Superior temporal gyrus (tissue), 1 donor: ENCODE measurements at regions not wholly inside any gene's neighbourhood (a gene's known extent, or its start where the extent isn't known, plus 50 kb on each side); places are given as distances from the start of the nearest gene placed in this dataset.
"Not testable (repeated sequence)": the region's sequence is repeated elsewhere in the genome, so short reads cannot be mapped to it uniquely, and the experiment has no call there.

Experiments used
- DNase-seq: peaks from one replicate; pipeline ENCODE4 v3.0.0-alpha.2; 2016; ENCODE audit errors: extremely low spot score

- DNase-seq: no peak
Measured at GRCh38 chr1:5150191-5150590, 495.8 kb downstream of the AJAP1 start.

DNA sequence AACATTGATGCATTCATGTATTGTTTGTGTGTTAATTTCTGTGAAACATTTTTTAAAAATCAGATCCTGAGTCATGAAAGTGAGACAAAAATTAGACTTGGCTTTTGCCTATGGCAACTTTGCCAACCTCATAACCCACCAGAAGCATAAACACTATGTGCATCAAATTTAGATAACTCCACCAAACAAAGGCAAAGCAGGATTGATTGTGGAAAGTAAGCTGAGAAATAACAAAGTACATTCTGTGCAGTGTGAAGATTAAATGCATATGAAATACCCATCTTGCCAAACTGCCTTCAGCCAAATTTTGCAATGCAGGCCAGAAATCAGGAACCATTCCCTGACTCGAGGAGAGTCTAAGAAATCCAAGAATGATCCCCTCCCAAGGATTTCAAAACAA, 493.4 kb downstream of the AJAP1 start:
- DNase-seq: peak; percentile 33

- DNase-seq: no peak
Measured at GRCh38 chr1:5142389-5142788, 488.0 kb downstream of the AJAP1 start.

DNA sequence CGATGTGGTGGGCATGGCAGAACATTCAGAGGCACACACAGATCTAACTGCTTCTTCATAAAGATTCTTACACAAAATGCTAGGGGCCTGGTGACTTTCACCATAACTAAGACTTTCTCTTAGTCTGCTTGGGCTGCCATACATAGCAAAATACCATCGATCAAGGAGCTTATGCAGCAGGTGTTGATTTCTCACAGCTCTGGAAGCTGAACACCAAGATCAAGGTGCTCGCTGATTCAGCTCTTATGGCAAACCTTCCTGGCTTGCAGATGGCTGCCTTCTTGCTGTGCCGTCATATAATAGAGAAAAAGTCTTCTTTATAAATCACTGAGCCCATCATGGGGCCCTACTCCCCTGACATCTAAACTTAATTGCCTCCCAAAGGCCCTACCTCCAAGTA, 487.3 kb downstream of the AJAP1 start:
- no peak for DNase-seq

DNA sequence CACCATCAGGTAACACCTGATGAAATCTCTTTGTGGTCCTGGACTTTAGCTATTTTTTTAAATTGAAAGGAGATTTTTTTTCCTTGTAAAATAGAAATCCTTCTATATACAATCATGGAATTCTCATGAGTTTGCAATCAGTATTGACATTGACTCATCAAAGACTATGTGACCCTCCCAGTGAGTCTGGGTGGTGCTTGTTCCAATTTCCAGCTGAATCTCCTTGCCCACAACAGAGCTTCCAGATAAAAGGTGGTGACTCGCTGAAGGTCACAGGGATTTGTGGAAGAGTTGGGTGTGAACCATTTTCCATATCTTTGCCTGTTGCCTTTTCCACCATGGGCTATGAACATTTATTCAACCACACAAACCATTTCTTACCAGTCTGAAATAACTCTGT, 486.6 kb downstream of the AJAP1 start:
- DNase-seq: no peak

GRCh38 chr1:5140136-5140535, 485.7 kb downstream of the AJAP1 start:
- no peak for DNase-seq

DNA sequence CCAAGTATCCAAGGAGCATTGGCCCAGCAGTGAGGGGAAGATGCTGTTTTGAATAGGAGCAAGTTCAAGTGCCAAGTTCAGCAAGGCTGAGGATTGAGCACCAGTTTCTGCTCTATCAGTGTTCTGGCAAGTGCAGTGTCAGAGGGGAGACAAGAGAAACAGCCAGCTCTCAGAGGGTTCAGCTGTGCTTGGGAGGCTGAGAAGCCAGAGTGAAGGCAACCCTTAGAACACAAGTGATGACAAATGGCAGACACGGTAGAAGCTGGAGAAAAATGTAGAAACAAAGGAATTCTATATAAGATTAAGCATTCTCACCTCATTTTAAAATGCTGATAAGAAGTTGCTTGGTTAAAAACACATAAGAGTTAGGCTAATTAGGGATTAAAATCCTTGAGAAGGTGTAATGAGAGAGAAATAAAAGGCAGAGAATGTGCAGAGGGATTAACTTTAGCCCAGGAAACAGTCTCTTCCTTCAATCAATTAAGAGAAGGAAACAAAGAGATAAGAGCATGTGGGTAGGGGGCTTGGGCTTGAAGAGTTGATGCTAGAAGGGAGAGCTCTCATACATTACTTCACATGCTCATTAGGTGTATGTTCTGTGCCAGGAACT, 475.4 kb downstream of the AJAP1 start:
- no peak for DNase-seq

GRCh38 chr1:5125208-5125607, 470.8 kb downstream of the AJAP1 start:
- DNase-seq: no peak

GRCh38 chr1:5120559-5120958, 466.1 kb downstream of the AJAP1 start:
- no peak for DNase-seq

DNA sequence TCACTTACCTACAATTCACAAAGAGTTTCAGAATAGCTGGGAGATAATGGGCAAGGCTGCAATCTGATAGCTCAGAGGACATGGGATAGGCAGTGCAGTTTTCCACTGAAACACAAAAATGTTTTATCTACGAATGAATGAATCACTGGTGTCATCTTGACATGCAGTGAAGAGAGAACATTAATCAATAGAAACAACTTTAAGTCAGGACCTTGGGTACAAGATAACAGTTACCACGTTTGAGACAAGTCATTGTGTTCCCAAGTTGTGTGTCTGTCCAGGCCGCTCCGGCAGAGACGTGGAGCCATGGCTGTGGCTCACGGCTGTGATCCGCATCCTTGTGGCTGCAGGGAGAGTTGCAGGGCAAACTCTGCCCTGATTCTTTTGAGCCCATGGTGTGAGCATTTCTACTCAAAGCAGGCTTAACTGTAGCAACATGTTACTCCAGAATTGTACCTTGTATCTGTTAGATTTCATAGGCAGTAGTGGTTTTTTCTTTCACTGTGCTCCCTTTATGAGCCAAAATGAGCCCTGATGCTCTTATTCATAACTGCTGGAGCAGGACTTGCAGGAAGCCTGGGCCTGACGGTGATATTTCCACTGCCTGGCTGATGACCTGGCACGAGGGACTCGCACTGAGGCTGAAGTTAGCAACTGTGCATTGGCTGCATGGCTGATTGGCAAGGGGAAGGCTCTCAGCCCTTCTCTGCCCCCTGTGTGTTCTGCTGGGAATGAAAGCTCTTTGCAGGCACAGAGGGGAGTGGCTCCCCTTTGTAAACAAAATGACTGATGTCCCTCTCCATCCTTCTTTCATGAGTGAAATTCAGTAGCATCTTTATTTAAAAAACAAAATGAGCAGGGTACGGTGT, 465.2 kb downstream of the AJAP1 start:
- no peak for DNase-seq

DNA sequence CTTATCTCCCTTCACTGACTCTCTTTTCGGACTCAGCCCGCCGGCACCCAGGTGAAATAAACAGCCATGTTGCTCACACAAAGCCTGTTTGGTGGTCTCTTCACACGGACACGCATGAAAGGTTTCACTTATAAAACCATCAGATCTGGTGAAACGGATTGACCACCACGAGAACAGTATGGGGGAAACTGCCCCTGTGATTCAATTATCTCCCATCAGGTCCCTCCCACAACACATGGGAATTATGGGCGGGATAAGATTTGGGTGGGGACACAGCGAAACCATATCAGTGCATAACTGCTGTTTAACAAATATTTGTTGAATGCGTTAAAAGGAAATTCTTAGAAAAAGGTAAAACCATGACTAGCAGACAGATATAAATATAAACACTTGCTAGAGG, 464.4 kb downstream of the AJAP1 start:
- DNase-seq: not testable (repeated sequence)

GRCh38 chr1:5118292-5118691, 463.9 kb downstream of the AJAP1 start:
- not testable (repeated sequence) for DNase-seq

DNA sequence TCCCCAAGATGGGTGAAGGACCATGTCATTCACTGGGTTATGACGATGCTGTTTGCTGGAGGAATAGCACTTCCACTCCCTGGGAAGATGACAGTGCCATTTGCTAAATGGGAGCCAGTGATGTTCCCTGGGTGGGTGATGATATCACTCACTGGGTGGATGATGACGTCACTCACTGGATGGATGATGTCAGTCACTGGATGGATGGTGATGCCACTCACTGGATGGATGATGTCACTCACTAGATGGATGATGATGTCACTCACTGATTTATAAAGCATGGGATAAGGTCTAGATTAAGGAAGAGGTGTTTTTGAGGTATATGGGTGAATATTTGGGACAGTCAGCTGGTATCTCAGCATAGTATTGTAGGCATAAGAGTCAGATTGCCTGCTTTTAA, 457.2 kb downstream of the AJAP1 start:
- DNase-seq: no peak

GRCh38 chr1:5110508-5110907, 456.1 kb downstream of the AJAP1 start:
- no peak for DNase-seq

GRCh38 chr1:5109633-5110032, 455.2 kb downstream of the AJAP1 start:
- no peak for DNase-seq

- no peak for DNase-seq
Measured at GRCh38 chr1:5108740-5109139, 454.3 kb downstream of the AJAP1 start.

DNA sequence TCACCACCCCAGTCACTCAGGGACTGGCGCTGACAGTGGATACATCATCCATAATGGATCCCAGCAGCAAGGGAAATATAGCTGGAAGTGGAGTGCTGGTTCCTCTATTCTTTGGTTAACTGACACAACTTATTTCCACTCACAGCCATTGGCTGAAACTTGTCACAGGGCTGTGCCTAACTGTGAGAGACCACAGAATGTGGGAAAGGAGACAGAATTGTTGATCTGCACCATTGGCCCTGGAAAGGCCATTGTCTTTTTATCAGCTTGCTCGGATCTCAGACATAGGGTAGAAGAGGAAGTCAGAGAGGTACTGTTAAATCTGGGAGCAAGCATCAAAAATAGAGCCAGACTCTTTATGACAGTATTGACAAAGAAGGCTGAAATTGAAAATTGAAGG, 451.3 kb downstream of the AJAP1 start:
- no peak for DNase-seq

DNA sequence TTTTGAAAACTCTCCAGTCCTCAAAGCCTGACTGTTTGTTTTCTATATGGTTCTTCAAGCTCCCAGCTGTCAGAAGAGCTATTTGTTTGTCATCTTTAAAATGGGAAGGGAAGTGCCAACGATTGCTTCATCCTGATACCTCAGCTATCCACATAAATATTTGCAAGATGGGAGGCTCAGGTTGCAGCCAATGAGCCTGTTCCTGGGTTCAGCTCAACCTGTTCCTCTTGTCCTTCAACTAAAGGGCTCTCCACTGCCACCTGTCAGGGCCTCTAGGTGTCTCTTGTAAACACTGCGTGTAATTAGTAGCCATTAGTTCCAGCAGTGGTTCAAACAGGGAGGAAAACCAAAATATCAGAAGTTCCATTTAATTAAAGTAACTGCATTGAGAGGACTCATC, 445.1 kb downstream of the AJAP1 start:
- no peak for DNase-seq

GRCh38 chr1:5098981-5099385, 444.6 kb downstream of the AJAP1 start:
- DNase-seq: peak; percentile 20

DNA sequence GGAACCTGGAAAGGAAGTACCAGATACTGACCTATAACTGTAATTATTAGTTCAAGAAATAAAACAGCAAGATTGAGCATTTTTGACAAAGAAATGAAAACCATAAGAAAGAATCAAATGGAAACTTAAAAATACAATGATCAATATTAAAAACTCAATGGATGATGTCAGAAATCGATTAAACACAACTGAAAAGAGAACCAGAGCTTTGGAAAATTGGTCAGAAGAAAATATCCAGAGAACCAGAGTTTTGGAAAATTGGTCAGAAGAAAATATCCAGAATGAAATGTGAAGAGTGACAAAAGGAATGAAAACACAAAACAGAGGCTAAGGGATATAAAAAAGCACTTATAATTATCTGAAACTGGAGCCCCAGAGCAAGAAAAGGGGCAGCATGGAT, 438.6 kb downstream of the AJAP1 start:
- DNase-seq: no peak

DNA sequence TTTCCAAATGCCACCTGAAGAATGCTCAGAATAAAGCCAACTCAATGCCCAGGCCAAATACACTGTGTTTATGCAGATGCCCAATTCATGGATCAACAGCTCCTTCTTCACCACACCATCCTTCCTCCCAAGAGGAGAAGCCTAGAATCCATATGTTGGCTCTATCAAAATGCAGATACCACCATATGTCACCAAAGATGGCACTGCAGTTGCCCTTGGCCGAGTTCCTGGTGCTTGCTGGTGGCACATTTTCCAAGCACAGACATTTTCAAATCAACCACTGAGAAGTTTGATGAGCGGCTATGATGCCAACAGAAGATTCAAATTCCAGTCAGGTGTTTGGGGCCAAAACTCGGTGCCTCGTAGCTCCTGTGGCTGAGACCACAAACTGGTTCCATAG, 430.3 kb downstream of the AJAP1 start:
- no peak for DNase-seq

DNA sequence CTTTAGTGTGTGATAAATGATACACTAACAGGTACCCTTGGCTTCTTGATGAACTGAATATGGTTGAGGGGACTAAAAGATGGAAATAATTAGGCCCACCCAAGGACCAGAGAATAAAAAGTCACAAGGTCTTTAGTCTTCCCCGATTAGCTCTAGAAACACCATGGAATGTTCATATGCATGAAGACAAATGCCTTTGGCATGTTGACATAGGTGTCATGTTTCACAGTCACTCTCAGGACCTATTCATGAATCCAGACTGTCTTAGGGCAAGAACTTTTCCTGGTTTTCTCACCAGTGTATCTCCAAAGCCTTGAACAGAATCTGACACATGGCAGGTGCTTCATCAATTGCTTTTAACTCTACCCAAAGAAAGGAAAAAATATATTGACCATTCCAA, 412.8 kb downstream of the AJAP1 start:
- DNase-seq: no peak

GRCh38 chr1:5053744-5054143, 399.3 kb downstream of the AJAP1 start:
- no peak for DNase-seq

- DNase-seq: no peak
Measured at GRCh38 chr1:5029136-5029535, 374.7 kb downstream of the AJAP1 start.
